Heart left ventricle (tissue), 16 donors: ENCODE measurements at regions not wholly inside any gene's neighbourhood (a gene's known extent, or its start where the extent isn't known, plus 50 kb on each side); places are given as distances from the start of the nearest gene placed in this dataset.

Experiments
- ATAC-seq, 4 donors: fragments of 200-7000 bp; cut with Tn5 transposase; one replicate each; pipeline ENCODE4 v1.9.1; 2020 to 2022; ENCODE audit warnings: moderate library complexity in 4 of 4, mild to moderate bottlenecking in 3 of 4, moderate number of reproducible peaks in 1 of 4
- DNase-seq, 5 donors: peaks; one replicate each; pipeline ENCODE4 v3.0.0-alpha.2; 2020
- H3K27ac ChIP-seq, 12 donors: fragments of 200-600 bp; sonication (generic) in 4 of 12; one replicate each; pipeline versions ENCODE4 v1.5.0 to v1.8.0; 2016 to 2022; ENCODE audit warnings: mild to moderate bottlenecking in 2 of 12
- H3K27me3 ChIP-seq, 9 donors: fragments of 200-600 bp; sonication (generic) in 2 of 9; one replicate each; pipeline versions ENCODE4 v1.5.1 to v1.8.0; 2016 to 2022; ENCODE audit warnings: mild to moderate bottlenecking in 3 of 9
- H3K36me3 ChIP-seq, 9 donors: fragments of 200-600 bp; sonication (generic) in 2 of 9; one replicate each; pipeline versions ENCODE4 v1.5.0 to v1.8.0; 2018 to 2022; ENCODE audit warnings: mild to moderate bottlenecking in 2 of 9
- H3K4me1 ChIP-seq, 12 donors: fragments of 200-600 bp; sonication (generic) in 4 of 12; one replicate each; pipeline versions ENCODE4 v1.5.0 to v1.8.0; 2016 to 2022; ENCODE audit warnings: mild to moderate bottlenecking in 3 of 12
- H3K4me3 ChIP-seq, 12 donors: fragments of 200-600 bp; sonication (generic) in 4 of 12; one replicate each; pipeline versions ENCODE4 v1.5.0 to v1.8.0; 2017 to 2022; ENCODE audit warnings: mild to moderate bottlenecking in 9 of 12, moderate library complexity in 4 of 12
- H3K9me3 ChIP-seq, 12 donors: fragments of 200-600 bp; sonication (generic) in 4 of 12; one replicate each; pipeline versions ENCODE4 v1.5.0 to v1.8.0; 2016 to 2022; ENCODE audit warnings: mild to moderate bottlenecking in 1 of 12
- CTCF ChIP-seq, 12 donors: fragments of 200-600 bp; sonication (generic) in 4 of 12; IDR thresholded peaks; one replicate each; pipeline versions ENCODE4 v1.5.0 to v1.8.0; 2018 to 2022; ENCODE audit warnings: antibody characterized with exemption in 12 of 12, mild to moderate bottlenecking in 5 of 12
- POLR2A ChIP-seq, 2 donors: fragments of 450-650 bp; IDR thresholded peaks; one replicate each; pipeline ENCODE4 v1.6.1; 2017; ENCODE audit warnings: antibody characterized with exemption in 2 of 2, mild to moderate bottlenecking in 2 of 2, moderate library complexity in 2 of 2
- WGBS, 4 donors: extraction: QIAGEN DNeasy Blood & Tissue Kit in 2 of 4; methylation state at CpG; one replicate each; pipeline versions ENCODE4 v1.1.5 to v1.1.7; 2013 to 2018; 5-methylcytosine and 5-hydroxymethylcytosine counted together
- intact Hi-C, 10 donors: fragments of 100-400 bp; cut with DNase I; formaldehyde crosslinking; loops; one replicate each; pipeline versions ENCODE4 v1.11.1 to v1.14.2; 2022
- donor health status: ischemic (EF 13 %, LVEDD 7.1; RV severe dilation, severe dysfunction).
- donor health status: healthy with polysubstance abuse.
- donor health status: DM: no; HTN: yes; CAD: no.
- donor health status: DM: no; HTN: no; CAD: no.
- donor health status: ischemic (EF 25% LVEDD 6.9; RV normal size, moderate dysfunction).
- donor health status: ischemic (EF 25% LVEDD 5.7; RV mildly dilated, moderate dysfunction).
- donor health status: healthy.
- donor health status: DM: yes; HTN: yes; CAD: no.
- donor health status: ischemic (EF 35%, LVEDD 5.7; RV mildly dilated, moderate dysfunction).
- donor health status: nonischemic (EF 11% LVEDD 7.7; RV severe dilation, severe dysfunction).
- donor health status: DM: yes; HTN: yes; CAD: no.
- donor health status: PGD.
- donor health status: ischemic (EF 29% LVEDD 5.4; RV normal size, mild dysfunction).
- donor health status: nonischemic (EF 23%, LVEDD 6.1; RV moderate dilation, normal function).

GRCh38 chr1:239239529-239239928, 146.8 kb upstream of the CHRM3 start:
- DNase-seq (no peak), ATAC-seq (no peak)
- H3K27me3 ChIP-seq, result no peaks in the 10 kb centered on the region
- no peak overlapping the region for H3K4me3 ChIP-seq
- peaks cover 0 to 5% (median 0%) of the 10 kb centered on the region in 12 donors for H3K9me3 ChIP-seq
- no peaks in the 10 kb centered on the region for H3K4me1 ChIP-seq
- TF ChIP-seq CTCF (IDR thresholded peaks at IDR 0.05) (no peak), POLR2A (IDR thresholded peaks at IDR 0.05) (no peak)
- intact Hi-C loops, result no loop called here
- no peak overlapping the region for H3K27ac ChIP-seq
- no peaks in the 10 kb centered on the region for H3K36me3 ChIP-seq

GRCh38 chr1:239237912-239238311, 148.5 kb upstream of the CHRM3 start:
- peaks cover 0 to 5% (median 0%) of the 10 kb centered on the region in 12 donors for H3K9me3 ChIP-seq
- 72 to 80% (median 77%) methylated on average over 9 of the region's 9 CpGs for WGBS, 4 donors

GRCh38 chr1:239233626-239234025, 152.7 kb upstream of the CHRM3 start:
- Histone ChIP-seq H3K4me3 (no peak overlapping the region), H3K27me3 (no peaks in the 10 kb centered on the region), H3K9me3 (peaks cover 0 to 5% (median 0%) of the 10 kb centered on the region in 12 donors), H3K27ac (no peak overlapping the region), H3K4me1 (no peaks in the 10 kb centered on the region), H3K36me3 (no peaks in the 10 kb centered on the region)
- ATAC-seq (no peak), DNase-seq (no peak)
- TF ChIP-seq CTCF (IDR thresholded peaks at IDR 0.05) (no peak), POLR2A (IDR thresholded peaks at IDR 0.05) (no peak)
- 53 to 66% (median 59%) methylated on average over 2 of the region's 2 CpGs for WGBS, 4 donors
- intact Hi-C loops, result no loop called here

More at GRCh38 chr1:239237912-239238311, 148.5 kb upstream of the CHRM3 start:
- no peaks in the 10 kb centered on the region for H3K36me3 ChIP-seq
- no peak for TF ChIP-seq CTCF (IDR thresholded peaks at IDR 0.05)
- no peak for TF ChIP-seq POLR2A (IDR thresholded peaks at IDR 0.05)
- no peaks in the 10 kb centered on the region for H3K27me3 ChIP-seq
- ATAC-seq (no peak), DNase-seq (no peak)
- no peaks in the 10 kb centered on the region for H3K4me1 ChIP-seq
- H3K4me3 ChIP-seq, result no peak overlapping the region
- intact Hi-C loops, result no loop called here
- H3K27ac ChIP-seq, result no peak overlapping the region

GRCh38 chr1:239232921-239233320, 153.4 kb upstream of the CHRM3 start:
- DNase-seq (no peak), ATAC-seq (no peak)
- H3K9me3 ChIP-seq, result peaks cover 0 to 5% (median 0%) of the 10 kb centered on the region in 12 donors
- H3K4me3 ChIP-seq, result no peak overlapping the region
- H3K36me3 ChIP-seq, result no peaks in the 10 kb centered on the region
- 85 to 97% (median 91%) methylated on average over 2 of the region's 2 CpGs for WGBS, 4 donors
- H3K4me1 ChIP-seq, result no peaks in the 10 kb centered on the region
- no peak overlapping the region for H3K27ac ChIP-seq
- TF ChIP-seq POLR2A (IDR thresholded peaks at IDR 0.05), result no peak
- TF ChIP-seq CTCF (IDR thresholded peaks at IDR 0.05), result no peak
- intact Hi-C loops, result no loop called here
- H3K27me3 ChIP-seq, result no peaks in the 10 kb centered on the region
